Osteoblast (primary cell): ENCODE measurements at regions not wholly inside any gene's neighbourhood (a gene's known extent, or its start where the extent isn't known, plus 50 kb on each side); places are given as distances from the start of the nearest gene placed in this dataset.

ENCODE experiments used
- DNase-seq: peaks from one replicate; pipeline ENCODE4 v3.0.0; 2011; ENCODE audit warnings: low spot score, mixed read lengths; ENCODE audit not compliant: insufficient read length; ENCODE audit errors: missing footprints
- H2AFZ ChIP-seq: 2 replicates; pipeline ENCODE4 v1.6.0; 2011; ENCODE audit warnings: mild to moderate bottlenecking, low read length
- H3K27ac ChIP-seq: 2 replicates; pipeline ENCODE4 v1.5.1; 2011; ENCODE audit warnings: mild to moderate bottlenecking, low read depth, low read length, moderate library complexity
- H3K27me3 ChIP-seq: 2 replicates; pipeline ENCODE4 v1.6.0; 2012; ENCODE audit warnings: mild to moderate bottlenecking, control low read depth, inconsistent platforms, low read length, moderate library complexity; ENCODE audit not compliant: insufficient read depth
- H3K36me3 ChIP-seq: 2 replicates; pipeline ENCODE4 v1.5.1; 2011; ENCODE audit warnings: mild to moderate bottlenecking, low read length, control low read depth, moderate library complexity; ENCODE audit not compliant: insufficient read depth
- H3K4me1 ChIP-seq: 2 replicates; pipeline ENCODE4 v1.5.1; 2011; ENCODE audit warnings: mild to moderate bottlenecking, low read length, control low read depth, moderate library complexity; ENCODE audit not compliant: insufficient read depth
- H3K4me2 ChIP-seq: 2 replicates; pipeline ENCODE4 v1.6.0; 2011; ENCODE audit warnings: mild to moderate bottlenecking, low read length; ENCODE audit not compliant: insufficient read depth
- H3K4me3 ChIP-seq: fragments of 200-600 bp; sonication (generic); 3 replicates; pipeline ENCODE4 v1.5.1; 2012; ENCODE audit warnings: mild to moderate bottlenecking, low read length, inconsistent platforms; ENCODE audit not compliant: insufficient read depth
- H3K79me2 ChIP-seq: 2 replicates; pipeline ENCODE4 v1.6.0; 2012; ENCODE audit warnings: mild to moderate bottlenecking, low read length, control low read depth, inconsistent platforms; ENCODE audit not compliant: insufficient read depth
- H3K9me3 ChIP-seq: 2 replicates; pipeline ENCODE4 v1.5.1; 2011; ENCODE audit warnings: low read depth, low read length, control low read depth
- H4K20me1 ChIP-seq: 2 replicates; pipeline ENCODE4 v1.6.0; 2012; ENCODE audit warnings: mild to moderate bottlenecking, low read length, control low read depth; ENCODE audit not compliant: insufficient read depth
- CTCF ChIP-seq: IDR thresholded peaks from 2 replicates; pipeline ENCODE4 v1.5.1; 2011; ENCODE audit warnings: mild to moderate bottlenecking, low read depth, low read length, moderate library complexity; ENCODE audit errors: extremely low read depth

- TF ChIP-seq CTCF, result no peak
- no peaks in the 10 kb centered on the region for H3K27me3 ChIP-seq
- H3K27ac ChIP-seq, result no peak overlapping the region
- H3K4me2 ChIP-seq, result peak overlapping the region; percentile 19
- H3K9me3 ChIP-seq, result no peaks in the 10 kb centered on the region
- no peaks in the 10 kb centered on the region for H3K79me2 ChIP-seq
- no peaks in the 10 kb centered on the region for H4K20me1 ChIP-seq
- H3K4me3 ChIP-seq, result no peak overlapping the region
- no peaks in the 10 kb centered on the region for H3K36me3 ChIP-seq
- peak overlapping the region; percentile 1 for H2AFZ ChIP-seq
- DNase-seq, result no peak
- H3K4me1 ChIP-seq, result peaks cover 17% of the 10 kb centered on the region
Observed at GRCh38 chr2:9699139-9700108, 68.6 kb upstream of the YWHAQ start.

- Histone ChIP-seq H3K4me2 (no peak overlapping the region), H3K9me3 (no peaks in the 10 kb centered on the region), H3K27ac (no peak overlapping the region), H3K27me3 (no peaks in the 10 kb centered on the region), H3K36me3 (no peaks in the 10 kb centered on the region), H3K4me1 (peaks cover 17% of the 10 kb centered on the region), H3K79me2 (no peaks in the 10 kb centered on the region), H2AFZ (peak overlapping the region; percentile 1), H4K20me1 (no peaks in the 10 kb centered on the region), H3K4me3 (no peak overlapping the region)
- DNase-seq, result no peak
- TF ChIP-seq CTCF, result no peak
Observed at GRCh38 chr2:9700109-9700495, 69.3 kb upstream of the YWHAQ start.

GRCh38 chr2:9702604-9703084, 71.8 kb upstream of the YWHAQ start:
- Histone ChIP-seq H3K79me2 (no peaks in the 10 kb centered on the region), H3K27me3 (no peaks in the 10 kb centered on the region), H3K9me3 (no peaks in the 10 kb centered on the region), H3K4me2 (peak overlapping the region; percentile 52), H3K36me3 (no peaks in the 10 kb centered on the region), H3K27ac (no peak overlapping the region), H4K20me1 (no peaks in the 10 kb centered on the region), H3K4me3 (no peak overlapping the region), H2AFZ (no peak overlapping the region), H3K4me1 (peaks cover 17% of the 10 kb centered on the region)
- DNase-seq, result no peak
- TF ChIP-seq CTCF, result no peak

GRCh38 chr2:9703085-9703678, 72.4 kb upstream of the YWHAQ start:
- Histone ChIP-seq H2AFZ (peak overlapping the region; percentile 4), H3K4me3 (peak overlapping the region; percentile 6), H3K79me2 (no peaks in the 10 kb centered on the region), H4K20me1 (no peaks in the 10 kb centered on the region), H3K4me2 (peak overlapping the region; percentile 52), H3K9me3 (no peaks in the 10 kb centered on the region), H3K4me1 (peaks cover 17% of the 10 kb centered on the region), H3K27me3 (no peaks in the 10 kb centered on the region), H3K36me3 (no peaks in the 10 kb centered on the region), H3K27ac (peak overlapping the region; percentile 77)
- no peak for TF ChIP-seq CTCF
- peak; percentile 94 for DNase-seq
